SU-DHL-6 (cell line): ENCODE measurements at regions not wholly inside any gene's neighbourhood (a gene's known extent, or its start where the extent isn't known, plus 50 kb on each side); places are given as distances from the start of the nearest gene placed in this dataset.

Experiments
- H2AFZ ChIP-seq: fragments of 200-600 bp; sonication (generic); 2 replicates; pipeline ENCODE4 v1.6.1; 2014; ENCODE audit warnings: low read depth, mild to moderate bottlenecking, moderate library complexity, mixed read lengths, antibody characterized with exemption, low read length; ENCODE audit not compliant: severe bottlenecking
- H3F3A ChIP-seq: fragments of 200-600 bp; shearing (Covaris generic); 2 replicates; pipeline ENCODE4 v1.6.0; 2016; ENCODE audit warnings: antibody characterized with exemption, mild to moderate bottlenecking; ENCODE audit not compliant: insufficient read depth
- H3K27ac ChIP-seq: fragments of 200-600 bp; sonication (generic); 2 replicates; pipeline ENCODE4 v1.5.1; 2016; ENCODE audit warnings: low read depth, mild to moderate bottlenecking, low read length, moderate library complexity, mixed read lengths
- H3K27me3 ChIP-seq: fragments of 200-600 bp; sonication (generic), shearing (Covaris generic); 2 replicates; pipeline ENCODE4 v1.6.0; 2014; ENCODE audit warnings: mild to moderate bottlenecking, low read length
- H3K36me3 ChIP-seq: fragments of 200-600 bp; sonication (generic); 2 replicates; pipeline ENCODE4 v1.6.1; 2014; ENCODE audit warnings: mild to moderate bottlenecking, low read length, mixed read lengths
- H3K4me2 ChIP-seq: fragments of 300-600, 200-600 bp; shearing (Covaris generic), sonication (generic); 2 replicates; pipeline ENCODE4 v1.6.0; 2014; ENCODE audit warnings: low read length, low read depth, mild to moderate bottlenecking; ENCODE audit not compliant: poor library complexity, severe bottlenecking
- H3K4me3 ChIP-seq: fragments of 200-600 bp; sonication (generic); 2 replicates; pipeline ENCODE4 v1.5.1; 2014; ENCODE audit warnings: antibody characterized with exemption, low read length, mild to moderate bottlenecking, mixed read lengths; ENCODE audit not compliant: insufficient read depth, poor library complexity, severe bottlenecking
- H3K79me2 ChIP-seq: fragments of 200-600 bp; sonication (generic); 2 replicates; pipeline ENCODE4 v1.6.1; 2014; ENCODE audit warnings: mild to moderate bottlenecking, low read length, moderate library complexity; ENCODE audit not compliant: insufficient read depth
- H3K9ac ChIP-seq: fragments of 200-600 bp; sonication (generic); 2 replicates; pipeline ENCODE4 v1.7.0; 2014; ENCODE audit warnings: mild to moderate bottlenecking, low read length
- H3K9me2 ChIP-seq: fragments of 200-600 bp; sonication (generic); replicated peaks from 2 replicates; pipeline ENCODE4 v1.6.1; 2014; ENCODE audit warnings: low read length; ENCODE audit not compliant: insufficient read depth
- H3K9me3 ChIP-seq: fragments of 200-600 bp; sonication (generic); 2 replicates; pipeline ENCODE4 v1.6.1; 2014; ENCODE audit warnings: low read length, mixed read lengths; ENCODE audit not compliant: insufficient read depth
- H4K20me1 ChIP-seq: fragments of 200-600 bp; sonication (generic); 2 replicates; pipeline ENCODE4 v1.6.1; 2014; ENCODE audit warnings: low read depth, mild to moderate bottlenecking, antibody characterized with exemption, low read length, moderate library complexity, mixed read lengths
- CTCF ChIP-seq: fragments of 200-600 bp; sonication (generic); IDR thresholded peaks from one replicate; pipeline ENCODE4 v1.5.1; 2017; ENCODE audit warnings: antibody characterized with exemption, mild to moderate bottlenecking, low read length, moderate library complexity; ENCODE audit not compliant: insufficient read depth, poor library complexity, severe bottlenecking
- EZH2phosphoT487 ChIP-seq: fragments of 200-600 bp; sonication (generic), shearing (Covaris generic); conservative IDR thresholded peaks from 2 replicates; pipeline ENCODE4 v1.6.1; 2018; ENCODE audit warnings: mild to moderate bottlenecking, antibody characterized with exemption, low read length, moderate library complexity, mixed read lengths

- no peaks in the 10 kb centered on the region for H3K9me3 ChIP-seq
- H3K27ac ChIP-seq: no peak overlapping the region
- no peak overlapping the region for H3K4me3 ChIP-seq
- H4K20me1 ChIP-seq: no peaks in the 10 kb centered on the region
- H3K79me2 ChIP-seq: no peaks in the 10 kb centered on the region
- TF ChIP-seq CTCF: no peak
- no peak for TF ChIP-seq EZH2phosphoT487
- H3K36me3 ChIP-seq: no peaks in the 10 kb centered on the region
- no peak overlapping the region for H3K9ac ChIP-seq
- no peak overlapping the region for H3K4me2 ChIP-seq
- H3F3A ChIP-seq: no peaks in the 10 kb centered on the region
- H3K9me2 ChIP-seq: no peaks in the 10 kb centered on the region
- no peak overlapping the region for H2AFZ ChIP-seq
- no peaks in the 10 kb centered on the region for H3K27me3 ChIP-seq
Observed at GRCh38 chr1:88317396-88317795, 366.7 kb upstream of the PKN2 start.

GRCh38 chr1:88318740-88319139, 365.3 kb upstream of the PKN2 start:
- Histone ChIP-seq H3K27ac (no peak overlapping the region), H3K36me3 (no peaks in the 10 kb centered on the region), H4K20me1 (no peaks in the 10 kb centered on the region), H2AFZ (no peak overlapping the region), H3K9me3 (no peaks in the 10 kb centered on the region), H3K4me3 (no peak overlapping the region), H3K9me2 (no peaks in the 10 kb centered on the region), H3K27me3 (no peaks in the 10 kb centered on the region), H3K79me2 (no peaks in the 10 kb centered on the region), H3K4me2 (no peak overlapping the region), H3K9ac (no peak overlapping the region), H3F3A (no peaks in the 10 kb centered on the region)
- no peak for TF ChIP-seq EZH2phosphoT487
- no peak for TF ChIP-seq CTCF

- Histone ChIP-seq H3K27ac (no peak overlapping the region), H4K20me1 (no peaks in the 10 kb centered on the region), H3K9me2 (no peaks in the 10 kb centered on the region), H3K36me3 (no peaks in the 10 kb centered on the region), H3K9ac (no peak overlapping the region), H3F3A (no peaks in the 10 kb centered on the region), H2AFZ (no peak overlapping the region), H3K27me3 (no peaks in the 10 kb centered on the region), H3K4me3 (no peak overlapping the region), H3K79me2 (no peaks in the 10 kb centered on the region), H3K9me3 (no peaks in the 10 kb centered on the region), H3K4me2 (no peak overlapping the region)
- no peak for TF ChIP-seq EZH2phosphoT487
- TF ChIP-seq CTCF: no peak
Observed at GRCh38 chr1:88320291-88320690, 363.8 kb upstream of the PKN2 start.

- H3K9ac ChIP-seq: no peak overlapping the region
- TF ChIP-seq CTCF: no peak
- no peak for TF ChIP-seq EZH2phosphoT487
- H3K36me3 ChIP-seq: no peaks in the 10 kb centered on the region
- no peaks in the 10 kb centered on the region for H3F3A ChIP-seq
- H3K9me3 ChIP-seq: no peaks in the 10 kb centered on the region
- no peaks in the 10 kb centered on the region for H4K20me1 ChIP-seq
- H2AFZ ChIP-seq: no peak overlapping the region
- H3K4me3 ChIP-seq: no peak overlapping the region
- no peak overlapping the region for H3K27ac ChIP-seq
- no peak overlapping the region for H3K4me2 ChIP-seq
- H3K79me2 ChIP-seq: no peaks in the 10 kb centered on the region
- H3K9me2 ChIP-seq: no peaks in the 10 kb centered on the region
- no peaks in the 10 kb centered on the region for H3K27me3 ChIP-seq
Observed at GRCh38 chr1:88321706-88322105, 362.4 kb upstream of the PKN2 start.
